ENCODE measurements at regions not wholly inside any gene's neighbourhood (a gene's known extent, or its start where the extent isn't known, plus 50 kb on each side); places are given as distances from the start of the nearest gene placed in this dataset.

GRCh38 chr1:34645919-34646318, 108.9 kb upstream of the GJB5 start:
- DNase-seq (ENCODE audit: low read depth, low spot score): no peak
- in situ Hi-C loops (cut with HindIII; ENCODE audit: low pct_unique_long_range_greater_than_20kb, low sequenced_read_pairs): no loop called here

GRCh38 chr1:34648501-34648900, 106.3 kb upstream of the GJB5 start:
- no peak for DNase-seq (ENCODE audit: low read depth, low spot score)
- in situ Hi-C loops (cut with HindIII; ENCODE audit: low pct_unique_long_range_greater_than_20kb, low sequenced_read_pairs): no loop called here

GRCh38 chr1:34650090-34650489, 104.8 kb upstream of the GJB5 start:
- no peak for DNase-seq (ENCODE audit: low read depth, low spot score)
- in situ Hi-C loops (cut with HindIII; ENCODE audit: low pct_unique_long_range_greater_than_20kb, low sequenced_read_pairs): no loop called here

GRCh38 chr1:34650800-34651199, 104.0 kb upstream of the GJB5 start:
- DNase-seq (ENCODE audit: low read depth, low spot score): no peak
- in situ Hi-C loops (cut with HindIII; ENCODE audit: low pct_unique_long_range_greater_than_20kb, low sequenced_read_pairs): no loop called here

GRCh38 chr1:34653110-34653509, 101.7 kb upstream of the GJB5 start:
- in situ Hi-C loops (cut with HindIII; ENCODE audit: low pct_unique_long_range_greater_than_20kb, low sequenced_read_pairs): no loop called here
- DNase-seq (ENCODE audit: low read depth, low spot score): no peak

- DNase-seq (ENCODE audit: low read depth, low spot score): no peak
- in situ Hi-C loops (cut with HindIII; ENCODE audit: low pct_unique_long_range_greater_than_20kb, low sequenced_read_pairs): no loop called here
Observed at GRCh38 chr1:34655206-34655874, 99.5 kb upstream of the GJB5 start.

GRCh38 chr1:34655875-34656240, 99.0 kb upstream of the GJB5 start:
- DNase-seq (ENCODE audit: low read depth, low spot score): no peak
- in situ Hi-C loops (cut with HindIII; ENCODE audit: low pct_unique_long_range_greater_than_20kb, low sequenced_read_pairs): no loop called here

GRCh38 chr1:34656299-34656698, 98.5 kb upstream of the GJB5 start:
- in situ Hi-C loops (cut with HindIII; ENCODE audit: low pct_unique_long_range_greater_than_20kb, low sequenced_read_pairs): no loop called here
- no peak for DNase-seq (ENCODE audit: low read depth, low spot score)

GRCh38 chr1:34656731-34657130, 98.1 kb upstream of the GJB5 start:
- in situ Hi-C loops (cut with HindIII; ENCODE audit: low pct_unique_long_range_greater_than_20kb, low sequenced_read_pairs): no loop called here
- DNase-seq (ENCODE audit: low read depth, low spot score): no peak

GRCh38 chr1:34657266-34657665, 97.6 kb upstream of the GJB5 start:
- in situ Hi-C loops (cut with HindIII; ENCODE audit: low pct_unique_long_range_greater_than_20kb, low sequenced_read_pairs): no loop called here
- DNase-seq (ENCODE audit: low read depth, low spot score): no peak

GRCh38 chr1:34657849-34658248, 97.0 kb upstream of the GJB5 start:
- in situ Hi-C loops (cut with HindIII; ENCODE audit: low pct_unique_long_range_greater_than_20kb, low sequenced_read_pairs): no loop called here
- no peak for DNase-seq (ENCODE audit: low read depth, low spot score)

- no peak for DNase-seq (ENCODE audit: low read depth, low spot score)
- in situ Hi-C loops (cut with HindIII; ENCODE audit: low pct_unique_long_range_greater_than_20kb, low sequenced_read_pairs): no loop called here
Observed at GRCh38 chr1:34663031-34663430, 91.8 kb upstream of the GJB5 start.

GRCh38 chr1:34668063-34668462, 86.8 kb upstream of the GJB5 start:
- in situ Hi-C loops (cut with HindIII; ENCODE audit: low pct_unique_long_range_greater_than_20kb, low sequenced_read_pairs): no loop called here
- no peak for DNase-seq (ENCODE audit: low read depth, low spot score)

GRCh38 chr1:34670982-34671381, 83.9 kb upstream of the GJB5 start:
- no peak for DNase-seq (ENCODE audit: low read depth, low spot score)
- in situ Hi-C loops (cut with HindIII; ENCODE audit: low pct_unique_long_range_greater_than_20kb, low sequenced_read_pairs): no loop called here

- in situ Hi-C loops (cut with HindIII; ENCODE audit: low pct_unique_long_range_greater_than_20kb, low sequenced_read_pairs): no loop called here
- DNase-seq (ENCODE audit: low read depth, low spot score): no peak
Observed at GRCh38 chr1:34671887-34672286, 83.0 kb upstream of the GJB5 start.

- peak; percentile 61 for DNase-seq (ENCODE audit: low read depth, low spot score)
- in situ Hi-C loops (cut with HindIII; ENCODE audit: low pct_unique_long_range_greater_than_20kb, low sequenced_read_pairs): no loop called here
Observed at GRCh38 chr1:34681480-34682451, 73.1 kb upstream of the GJB5 start.

GRCh38 chr1:34682452-34683223, 72.2 kb upstream of the GJB5 start:
- in situ Hi-C loops (cut with HindIII; ENCODE audit: low pct_unique_long_range_greater_than_20kb, low sequenced_read_pairs): no loop called here
- no peak for DNase-seq (ENCODE audit: low read depth, low spot score)

- in situ Hi-C loops (cut with HindIII; ENCODE audit: low pct_unique_long_range_greater_than_20kb, low sequenced_read_pairs): no loop called here
- DNase-seq (ENCODE audit: low read depth, low spot score): no peak
Observed at GRCh38 chr1:34683616-34684015, 71.2 kb upstream of the GJB5 start.

Measured in SK-MEL-5 (cell line).